ENCODE measurements at regions not wholly inside any gene's neighbourhood (a gene's known extent, or its start where the extent isn't known, plus 50 kb on each side); places are given as distances from the start of the nearest gene placed in this dataset.

- Mint-ChIP-seq H3K4me1 (peaks cover 2% of the 10 kb centered on the region; the same call in 2 of the 3 replicates), H3K27me3 (ENCODE audit: insufficient read depth, low read depth, poor library complexity) (peaks cover 1% of the 10 kb centered on the region)
- no peaks in the 10 kb centered on the region for H3K79me2 ChIP-seq (replicated peaks; ENCODE audit: insufficient read depth)
Observed at GRCh38 chr9:118121361-118121760, 417.2 kb downstream of the TLR4 start.

GRCh38 chr9:118128313-118128712, 424.1 kb downstream of the TLR4 start:
- no peak for ATAC-seq
- TF ChIP-seq STAT1 (IDR thresholded peaks at IDR 0.05; ENCODE audit: unreplicated experiment): no peak
- no peak for TF ChIP-seq POLR2AphosphoS5 (IDR thresholded peaks at IDR 0.05; ENCODE audit: low read depth)
- no peak for TF ChIP-seq NANOG (IDR thresholded peaks at IDR 0.05; ENCODE audit: borderline replicate concordance)
- TF ChIP-seq CREB1 (CRISPR knock-in tag; IDR thresholded peaks at IDR 0.05; ENCODE audit: low read depth): no peak
- TF ChIP-seq ZNF114 (CRISPR knock-in tag; IDR thresholded peaks at IDR 0.05): no peak
- no peak for TF ChIP-seq EZH2 (IDR thresholded peaks at IDR 0.05; ENCODE audit: low read depth, unreplicated experiment)

More at GRCh38 chr9:118121361-118121760, 417.2 kb downstream of the TLR4 start:
- TF ChIP-seq EZH2 (IDR thresholded peaks at IDR 0.05; ENCODE audit: low read depth, unreplicated experiment): no peak
- TF ChIP-seq EZH2phosphoT487 (IDR thresholded peaks at IDR 0.05; ENCODE audit: unreplicated experiment): no peak
- TF ChIP-seq NANOG (IDR thresholded peaks at IDR 0.05; ENCODE audit: borderline replicate concordance): no peak
- TF ChIP-seq REST (IDR thresholded peaks at IDR 0.05; ENCODE audit: unreplicated experiment): no peak
- no peak for TF ChIP-seq JUNB (IDR thresholded peaks at IDR 0.05; ENCODE audit: unreplicated experiment)
- no peak for TF ChIP-seq CREB1 (CRISPR knock-in tag; IDR thresholded peaks at IDR 0.05; ENCODE audit: low read depth)
- no peak for TF ChIP-seq ZNF331 (CRISPR knock-in tag; IDR thresholded peaks at IDR 0.05; ENCODE audit: low read depth)
- TF ChIP-seq ZNF114 (CRISPR knock-in tag; IDR thresholded peaks at IDR 0.05): no peak
- Histone ChIP-seq H3K36me3 (ENCODE audit: insufficient read depth) (no peaks in the 10 kb centered on the region), H3K4me1 (ENCODE audit: insufficient read depth) (peaks cover 16% of the 10 kb centered on the region), H3K4me2 (no peak overlapping the region), H3K9me2 (ENCODE audit: insufficient read depth) (peaks cover 5% of the 10 kb centered on the region), H3K27me3 (ENCODE audit: insufficient read depth) (no peaks in the 10 kb centered on the region), H3K27ac (ENCODE audit: low read depth) (no peak overlapping the region), H3K4me3 (no peak overlapping the region), H3F3A (replicated peaks; ENCODE audit: low read depth) (no peaks in the 10 kb centered on the region), H4K20me1 (replicated peaks; ENCODE audit: insufficient read depth) (no peaks in the 10 kb centered on the region), H2AFZ (peak overlapping the region; percentile 78; the same call in 1 of the 2 replicates)
- H3K9me3 Mint-ChIP-seq: peaks cover 33% of the 10 kb centered on the region
- ATAC-seq (no peak), DNase-seq (ENCODE audit: low spot score) (no peak)
- H3K27ac Mint-ChIP-seq: no peak overlapping the region
- 0 out of 3 replicates have a peak, but pooled peaks cover 2% of the 10 kb centered on the region for H3K36me3 Mint-ChIP-seq (ENCODE audit: low read depth)
- H3K4me3 Mint-ChIP-seq: no peak overlapping the region

More at GRCh38 chr9:118128313-118128712, 424.1 kb downstream of the TLR4 start:
- Mint-ChIP-seq H3K4me1 (no peaks in the 10 kb centered on the region), H3K9me3 (peaks cover 58% of the 10 kb centered on the region), H3K4me3 (no peak overlapping the region), H3K36me3 (ENCODE audit: low read depth) (peaks cover 2% of the 10 kb centered on the region; the same call in 1 of the 3 replicates), H3K27ac (no peak overlapping the region), H3K27me3 (ENCODE audit: insufficient read depth, low read depth, poor library complexity) (peaks cover 1% of the 10 kb centered on the region)
- Histone ChIP-seq H3K36me3 (ENCODE audit: insufficient read depth) (no peaks in the 10 kb centered on the region), H3K79me2 (replicated peaks; ENCODE audit: insufficient read depth) (no peaks in the 10 kb centered on the region), H3F3A (replicated peaks; ENCODE audit: low read depth) (no peaks in the 10 kb centered on the region), H3K4me2 (no peak overlapping the region), H2AFZ (peak overlapping the region; percentile 32; the same call in 1 of the 2 replicates), H3K27me3 (ENCODE audit: insufficient read depth) (no peaks in the 10 kb centered on the region), H3K4me1 (ENCODE audit: insufficient read depth) (no peaks in the 10 kb centered on the region; the same call in 1 of the 2 replicates), H4K20me1 (replicated peaks; ENCODE audit: insufficient read depth) (no peaks in the 10 kb centered on the region), H3K27ac (ENCODE audit: low read depth) (no peak overlapping the region), H3K9me2 (ENCODE audit: insufficient read depth) (peaks cover 8% of the 10 kb centered on the region), H3K4me3 (no peak overlapping the region)
- DNase-seq (ENCODE audit: low spot score): no peak

Measured in GM23338 (cell line).